CD14-positive monocyte (primary cell): ENCODE measurements at regions not wholly inside any gene's neighbourhood (a gene's known extent, or its start where the extent isn't known, plus 50 kb on each side); places are given as distances from the start of the nearest gene placed in this dataset.

ENCODE experiments used
- DNase-seq, 3 donors: peaks; one replicate each; pipeline ENCODE4 v3.0.0-alpha.2; 2011 to 2022
- H2AFZ ChIP-seq: 2 replicates; pipeline ENCODE4 v1.6.0; 2012; ENCODE audit warnings: mild to moderate bottlenecking, low read depth, low read length, inconsistent platforms; ENCODE audit not compliant: insufficient read depth, poor library complexity, severe bottlenecking
- H3K27ac ChIP-seq, 2 donors: 1 replicate in 1 of 2; 2 replicates in 1 of 2; pipeline ENCODE4 v1.5.1; 2012 to 2013; ENCODE audit warnings: low read length in 2 of 2, control low read depth in 1 of 2, inconsistent platforms in 1 of 2, low read depth in 1 of 2, mild to moderate bottlenecking in 1 of 2
- H3K27me3 ChIP-seq, 2 donors: one replicate each; pipeline versions ENCODE4 v1.6.0 to v1.6.1; 2011 to 2013; ENCODE audit warnings: low read length in 2 of 2; ENCODE audit not compliant: control insufficient read depth in 2 of 2, insufficient read depth in 2 of 2
- H3K36me3 ChIP-seq, 2 donors: replicated peaks in 1 of 2; 1 replicate in 1 of 2; 2 replicates in 1 of 2; pipeline versions ENCODE4 v1.5.1 to v1.6.1; 2012 to 2013; ENCODE audit warnings: low read length in 2 of 2, control low read depth in 1 of 2, inconsistent platforms in 1 of 2, mild to moderate bottlenecking in 1 of 2; ENCODE audit not compliant: insufficient read depth in 2 of 2, control insufficient read depth in 1 of 2
- H3K4me1 ChIP-seq, 2 donors: 1 replicate in 1 of 2; 2 replicates in 1 of 2; pipeline versions ENCODE4 v1.5.1 to v1.6.1; 2012 to 2013; ENCODE audit warnings: low read length in 2 of 2, control low read depth in 1 of 2, inconsistent platforms in 1 of 2, mild to moderate bottlenecking in 1 of 2, moderate library complexity in 1 of 2; ENCODE audit not compliant: insufficient read depth in 2 of 2, control insufficient read depth in 1 of 2
- H3K4me2 ChIP-seq: replicated peaks from 2 replicates; pipeline ENCODE3; 2012; ENCODE audit warnings: low read length, moderate library complexity, mild to moderate bottlenecking; ENCODE audit not compliant: poor library complexity, severe bottlenecking; ENCODE audit errors: extremely low read depth
- H3K4me3 ChIP-seq, 3 experiments: fragments of 200-600 bp in 1 of 3; sonication (generic) in 1 of 3; replicated peaks in 1 of 3; 1 replicate in 2 of 3; 2 replicates in 1 of 3; pipeline ENCODE4 v1.5.1; 2011 to 2013; ENCODE audit warnings: low read length in 3 of 3, mild to moderate bottlenecking in 3 of 3, control low read depth in 2 of 3, low read depth in 2 of 3, inconsistent platforms in 1 of 3, moderate library complexity in 1 of 3
- H3K79me2 ChIP-seq: 2 replicates; pipeline ENCODE4 v1.6.0; 2012; ENCODE audit warnings: mild to moderate bottlenecking, control low read depth, inconsistent platforms, low read length, moderate library complexity; ENCODE audit not compliant: insufficient read depth
- H3K9ac ChIP-seq: 2 replicates; pipeline ENCODE4 v1.6.0; 2017; ENCODE audit warnings: low read length, mild to moderate bottlenecking; ENCODE audit not compliant: insufficient read depth, poor library complexity, severe bottlenecking
- H3K9me3 ChIP-seq, 2 donors: replicated peaks in 1 of 2; 1 replicate in 1 of 2; 2 replicates in 1 of 2; pipeline versions ENCODE4 v1.5.1 to v1.6.1; 2012 to 2013; ENCODE audit warnings: low read length in 2 of 2, control low read depth in 1 of 2; ENCODE audit not compliant: control insufficient read depth in 1 of 2, insufficient read depth in 1 of 2
- H4K20me1 ChIP-seq: 2 replicates; pipeline ENCODE4 v1.6.0; 2012; ENCODE audit warnings: mild to moderate bottlenecking, low read length, control low read depth, moderate library complexity; ENCODE audit not compliant: insufficient read depth
- H3K27ac Mint-ChIP-seq, 7 donors: one replicate each; pipeline ENCODE4 v1.8.0; 2020; ENCODE audit warnings: mild to moderate bottlenecking in 7 of 7, mixed read lengths in 7 of 7, moderate library complexity in 6 of 7, inconsistent platforms in 2 of 7
- H3K27me3 Mint-ChIP-seq, 3 donors: one replicate each; pipeline ENCODE4 v1.8.0; 2021 to 2022; ENCODE audit warnings: low read depth in 3 of 3, mild to moderate bottlenecking in 3 of 3, mixed read lengths in 3 of 3, moderate library complexity in 3 of 3, inconsistent platforms in 1 of 3
- H3K36me3 Mint-ChIP-seq, 2 donors: one replicate each; pipeline ENCODE4 v1.8.0; 2020; ENCODE audit warnings: mixed read lengths in 2 of 2, inconsistent platforms in 1 of 2, mild to moderate bottlenecking in 1 of 2
- H3K4me1 Mint-ChIP-seq: one replicate; pipeline ENCODE4 v1.8.0; 2020; ENCODE audit warnings: mild to moderate bottlenecking, mixed read lengths
- H3K4me3 Mint-ChIP-seq, 2 donors: one replicate each; pipeline ENCODE4 v1.8.0; 2020; ENCODE audit warnings: mild to moderate bottlenecking in 2 of 2, mixed read lengths in 2 of 2, moderate library complexity in 1 of 2
- H3K9me3 Mint-ChIP-seq, 7 donors: one replicate each; pipeline ENCODE4 v1.8.0; 2020 to 2022; ENCODE audit warnings: mixed read lengths in 7 of 7, mild to moderate bottlenecking in 6 of 7, moderate library complexity in 6 of 7, inconsistent platforms in 2 of 7
- WGBS: methylation state at CpG from one replicate; pipeline ENCODE4 v1.1.5; 2013; ENCODE audit warnings: missing lambda C conversion rate; ENCODE audit not compliant: insufficient coverage; 5-methylcytosine and 5-hydroxymethylcytosine counted together
- intact Hi-C, 2 donors: fragments of 100-400 bp; cut with micrococcal nuclease; formaldehyde crosslinking; loops; one replicate each; pipeline versions ENCODE4 v1.15.0 to v1.15.1; 2023
- TF ChIP-seq, protein P1 (sequence below): fragments of 200-600 bp; IDR thresholded peaks from one replicate; pipeline ENCODE4 v1.8.0; 2022; ENCODE audit warnings: antibody characterized with exemption, mild to moderate bottlenecking

DNA sequence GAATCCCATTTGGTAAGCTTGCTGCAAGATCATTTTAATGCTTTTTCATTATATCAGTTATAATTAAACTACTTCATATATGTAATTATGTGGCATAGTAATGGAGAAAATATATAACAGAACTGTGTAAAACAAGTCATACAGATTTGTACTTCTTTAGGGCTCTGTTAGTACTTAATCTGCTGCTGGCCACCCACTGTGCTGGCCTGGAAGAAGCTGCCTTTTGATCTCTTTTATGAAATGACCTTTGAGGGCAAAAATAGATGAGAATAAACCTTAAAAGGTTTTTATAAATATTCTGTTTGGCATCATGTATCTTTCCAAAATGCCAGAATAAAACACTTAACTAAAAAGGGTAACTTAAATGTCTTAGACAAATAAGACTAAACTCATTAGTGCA, 262.9 kb downstream of the ZIC1 start:
- Mint-ChIP-seq H3K36me3 (no peaks in the 10 kb centered on the region), H3K27ac (no peak overlapping the region), H3K4me3 (no peak overlapping the region), H3K4me1 (no peaks in the 10 kb centered on the region), H3K27me3 (peaks cover 0 to 2% (median 1%) of the 10 kb centered on the region in 3 donors), H3K9me3 (peaks cover 0 to 2% (median 0%) of the 10 kb centered on the region in 7 donors)
- no peak for DNase-seq
- H3K9ac ChIP-seq = no peak overlapping the region
- TF ChIP-seq, protein P1, sequence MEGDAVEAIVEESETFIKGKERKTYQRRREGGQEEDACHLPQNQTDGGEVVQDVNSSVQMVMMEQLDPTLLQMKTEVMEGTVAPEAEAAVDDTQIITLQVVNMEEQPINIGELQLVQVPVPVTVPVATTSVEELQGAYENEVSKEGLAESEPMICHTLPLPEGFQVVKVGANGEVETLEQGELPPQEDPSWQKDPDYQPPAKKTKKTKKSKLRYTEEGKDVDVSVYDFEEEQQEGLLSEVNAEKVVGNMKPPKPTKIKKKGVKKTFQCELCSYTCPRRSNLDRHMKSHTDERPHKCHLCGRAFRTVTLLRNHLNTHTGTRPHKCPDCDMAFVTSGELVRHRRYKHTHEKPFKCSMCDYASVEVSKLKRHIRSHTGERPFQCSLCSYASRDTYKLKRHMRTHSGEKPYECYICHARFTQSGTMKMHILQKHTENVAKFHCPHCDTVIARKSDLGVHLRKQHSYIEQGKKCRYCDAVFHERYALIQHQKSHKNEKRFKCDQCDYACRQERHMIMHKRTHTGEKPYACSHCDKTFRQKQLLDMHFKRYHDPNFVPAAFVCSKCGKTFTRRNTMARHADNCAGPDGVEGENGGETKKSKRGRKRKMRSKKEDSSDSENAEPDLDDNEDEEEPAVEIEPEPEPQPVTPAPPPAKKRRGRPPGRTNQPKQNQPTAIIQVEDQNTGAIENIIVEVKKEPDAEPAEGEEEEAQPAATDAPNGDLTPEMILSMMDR = no peak
- H3K9me3 ChIP-seq = no peaks in the 10 kb centered on the region
- H3K4me1 ChIP-seq = no peaks in the 10 kb centered on the region
- no peaks in the 10 kb centered on the region for H3K36me3 ChIP-seq
- no peaks in the 10 kb centered on the region for H4K20me1 ChIP-seq
- no peak overlapping the region for H3K4me2 ChIP-seq
- no peaks in the 10 kb centered on the region for H3K27me3 ChIP-seq
- intact Hi-C loops = no loop called here
- no peak overlapping the region for H2AFZ ChIP-seq
- H3K27ac ChIP-seq = no peak overlapping the region
- no peaks in the 10 kb centered on the region for H3K79me2 ChIP-seq
- H3K4me3 ChIP-seq = no peak overlapping the region

DNA sequence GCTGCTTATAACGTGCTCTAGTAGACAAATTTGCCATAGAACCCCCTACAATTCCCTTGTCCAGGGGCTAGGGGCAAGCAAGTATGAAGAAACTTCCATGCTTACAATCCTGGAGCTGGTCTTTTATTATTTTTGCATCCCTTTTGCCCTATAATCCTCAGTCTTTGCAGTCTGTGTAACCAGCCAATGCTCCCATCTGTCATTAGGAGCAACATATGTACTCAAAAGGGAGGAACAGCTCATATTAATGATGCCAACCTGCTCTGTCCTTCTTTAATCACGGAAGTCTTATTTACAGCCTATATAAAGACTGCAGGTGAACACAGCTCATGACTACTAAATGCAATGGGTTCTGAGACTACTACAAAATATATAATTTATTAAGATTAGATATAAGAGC, 263.3 kb downstream of the ZIC1 start:
- H3K79me2 ChIP-seq = no peaks in the 10 kb centered on the region
- Mint-ChIP-seq H3K27ac (no peak overlapping the region), H3K4me1 (no peaks in the 10 kb centered on the region), H3K4me3 (no peak overlapping the region), H3K9me3 (peaks cover 0 to 2% (median 0%) of the 10 kb centered on the region in 7 donors), H3K27me3 (peaks cover 0 to 2% (median 1%) of the 10 kb centered on the region in 3 donors), H3K36me3 (no peaks in the 10 kb centered on the region)
- H3K27ac ChIP-seq = no peak overlapping the region
- H3K4me1 ChIP-seq = no peaks in the 10 kb centered on the region
- DNase-seq = no peak
- no peak overlapping the region for H3K4me2 ChIP-seq
- no peak overlapping the region for H3K4me3 ChIP-seq
- no peaks in the 10 kb centered on the region for H3K36me3 ChIP-seq
- no peaks in the 10 kb centered on the region for H4K20me1 ChIP-seq
- no peaks in the 10 kb centered on the region for H3K27me3 ChIP-seq
- intact Hi-C loops = no loop called here
- WGBS = 67% methylated on average over 1 of the region's 2 CpGs
- H3K9me3 ChIP-seq = no peaks in the 10 kb centered on the region
- no peak overlapping the region for H2AFZ ChIP-seq
- TF ChIP-seq, protein P1 = no peak
- H3K9ac ChIP-seq = no peak overlapping the region
